GM12878 (cell line): ENCODE measurements at regions not wholly inside any gene's neighbourhood (a gene's known extent, or its start where the extent isn't known, plus 50 kb on each side); places are given as distances from the start of the nearest gene placed in this dataset.

Source experiments
- ATAC-seq: fragments of 200-7000 bp; cut with Tn5 transposase; 3 replicates; pipeline ENCODE4 v1.9.1; 2020; ENCODE audit warnings: mild to moderate bottlenecking, moderate library complexity
- BruUV-seq: library from RNA; stranded (reverse); fragments of 400-500 nt; replicated peaks from 2 replicates; lab custom pipeline; 2021; lab: Mats Ljungman, UMichigan
- CTCF ChIA-PET: fragments of 300-600 bp; sonication (Branson Sonifier 250); formaldehyde crosslinking; extraction: SDS; loops from one replicate; lab custom pipeline; 2021; ENCODE audit warnings: inconsistent platforms; lab: Yijun Ruan, JAX
- POLR2A ChIA-PET: fragments of 350-600 bp; formaldehyde crosslinking; extraction: SDS; loops from one replicate; lab custom pipeline; 2021; ENCODE audit warnings: inconsistent platforms; lab: Charles Lee
- RAD21 ChIA-PET: fragments of 300-600 bp; sonication (Branson Sonifier 250); formaldehyde crosslinking; loops from one replicate; lab custom pipeline; 2023; ENCODE audit warnings: antibody characterized with exemption; ENCODE audit not compliant: unreplicated experiment; lab: Charles Lee
- SMC1A ChIA-PET: fragments of 300-600 bp; sonication (Branson Sonifier 250); formaldehyde crosslinking; loops from one replicate; lab custom pipeline; 2023; ENCODE audit not compliant: unreplicated experiment, uncharacterized antibody; lab: Charles Lee
- DNase-seq: peaks from one replicate; pipeline ENCODE4 v3.0.0-alpha.2; 2011; ENCODE audit warnings: low read depth, low spot score
- FAIRE-seq: peaks from 3 replicates; lab custom pipeline; 2011; peaks lifted over from hg19 to GRCh38; lab: Jason Lieb, UNC
- H2AFZ ChIP-seq: 2 replicates; pipeline ENCODE4 v1.6.0; 2011; ENCODE audit warnings: low read depth, low read length, control low read depth; ENCODE audit not compliant: control insufficient read depth
- H3K27ac ChIP-seq: 2 replicates; pipeline ENCODE4 v1.5.1; 2011; ENCODE audit warnings: control low read depth; ENCODE audit not compliant: control insufficient read depth, insufficient read depth
- H3K27me3 ChIP-seq, 2 experiments: replicated peaks in 1 of 2; 2 replicates each; pipeline versions ENCODE4 v1.6.0 to v1.6.1; 2011; ENCODE audit warnings: low read length in 1 of 2; ENCODE audit not compliant: control insufficient read depth in 2 of 2, insufficient read depth in 2 of 2
- H3K36me3 ChIP-seq, 2 experiments: 2 replicates each; pipeline ENCODE4 v1.5.1; 2011; ENCODE audit warnings: low read length in 1 of 2; ENCODE audit not compliant: control insufficient read depth in 2 of 2, insufficient read depth in 2 of 2
- H3K4me1 ChIP-seq: 2 replicates; pipeline ENCODE4 v1.6.1; 2011; ENCODE audit warnings: mild to moderate bottlenecking, low read length, moderate library complexity, mixed read lengths; ENCODE audit not compliant: control insufficient read depth, insufficient read depth
- H3K4me2 ChIP-seq: 2 replicates; pipeline ENCODE4 v1.6.0; 2011; ENCODE audit warnings: control low read depth; ENCODE audit not compliant: control insufficient read depth, insufficient read depth
- H3K4me3 ChIP-seq: fragments of 200-600 bp; sonication (generic); 2 replicates; pipeline ENCODE4 v1.5.1; 2016
- H3K79me2 ChIP-seq: 2 replicates; pipeline ENCODE4 v1.6.0; 2011; ENCODE audit warnings: low read length; ENCODE audit not compliant: control insufficient read depth, insufficient read depth
- H3K9ac ChIP-seq: 2 replicates; pipeline ENCODE4 v1.8.0; 2011; ENCODE audit warnings: low read length, control low read depth, mixed read lengths; ENCODE audit not compliant: control insufficient read depth, insufficient read depth
- H3K9me3 ChIP-seq: replicated peaks from 3 replicates; pipeline ENCODE4 v1.5.1; 2011; ENCODE audit warnings: mild to moderate bottlenecking, low read length; ENCODE audit not compliant: control insufficient read depth, insufficient read depth
- H4K20me1 ChIP-seq: 2 replicates; pipeline ENCODE4 v1.6.0; 2011; ENCODE audit not compliant: control insufficient read depth, insufficient read depth
- ATF7 ChIP-seq: fragments of 450-650 bp; IDR thresholded peaks from 2 replicates; pipeline ENCODE4 v1.6.1; 2016; ENCODE audit warnings: low read depth, mild to moderate bottlenecking
- BHLHE40 ChIP-seq, 2 experiments: fragments of 450-650 bp in 1 of 2; IDR thresholded peaks; 2 replicates each; pipeline ENCODE4 v1.6.1; 2011 to 2017; ENCODE audit warnings: low read depth in 2 of 2, borderline replicate concordance in 1 of 2, improper control_type of control experiment in 1 of 2, low read length in 1 of 2, mild to moderate bottlenecking in 1 of 2
- DPF2 ChIP-seq: fragments of 450-650 bp; IDR thresholded peaks from 2 replicates; pipeline ENCODE4 v1.6.1; 2017; ENCODE audit warnings: mild to moderate bottlenecking
- EP300 ChIP-seq, 2 experiments: fragments of 150-350 bp in 1 of 2; IDR thresholded peaks; 2 replicates each; pipeline ENCODE4 v1.6.1; 2011 to 2012; ENCODE audit warnings: low read depth in 2 of 2, low read length in 2 of 2, borderline replicate concordance in 1 of 2, improper control_type of control experiment in 1 of 2, inconsistent platforms in 1 of 2; ENCODE audit not compliant: control insufficient read depth in 1 of 2
- FOXM1 ChIP-seq: IDR thresholded peaks from 2 replicates; pipeline ENCODE4 v1.6.1; 2012; ENCODE audit warnings: low read depth, mild to moderate bottlenecking, inconsistent platforms, low read length, moderate library complexity
- IKZF1 ChIP-seq: fragments of 450-650 bp; conservative IDR thresholded peaks from 2 replicates; pipeline ENCODE4 v1.6.1; 2017; ENCODE audit warnings: antibody characterized with exemption, mild to moderate bottlenecking
- IKZF2 ChIP-seq, 2 experiments: fragments of 450-650 bp; IDR thresholded peaks; 2 replicates each; pipeline ENCODE4 v1.6.1; 2017; ENCODE audit warnings: mild to moderate bottlenecking in 2 of 2, moderate library complexity in 2 of 2
- MEF2A ChIP-seq: IDR thresholded peaks from 2 replicates; pipeline ENCODE4 v1.6.1; 2011; ENCODE audit warnings: low read depth, mild to moderate bottlenecking, low read length, moderate library complexity; ENCODE audit not compliant: insufficient read depth
- MEF2B ChIP-seq: fragments of 450-650 bp; IDR thresholded peaks from 2 replicates; pipeline ENCODE4 v1.6.1; 2018; ENCODE audit warnings: mild to moderate bottlenecking, moderate library complexity; ENCODE audit not compliant: partially characterized antibody, poor library complexity, severe bottlenecking
- MTA2 ChIP-seq: fragments of 450-650 bp; IDR thresholded peaks from 2 replicates; pipeline ENCODE4 v1.6.1; 2016; ENCODE audit warnings: low read depth, mild to moderate bottlenecking, moderate library complexity
- MTA3 ChIP-seq: IDR thresholded peaks from 2 replicates; pipeline ENCODE4 v1.6.1; 2012; ENCODE audit warnings: low read length, inconsistent platforms, borderline replicate concordance
- NBN ChIP-seq: fragments of 450-650 bp; IDR thresholded peaks from 2 replicates; pipeline ENCODE4 v1.6.1; 2016
- WGBS: methylation state at CpG from one replicate; pipeline ENCODE4 v1.1.6; 2016; ENCODE audit warnings: low lambda C conversion rate; ENCODE audit not compliant: insufficient replicate concordance, insufficient coverage; ENCODE audit errors: missing lambda C conversion rate; 5-methylcytosine and 5-hydroxymethylcytosine counted together
- in situ Hi-C: fragments of 300-500 bp; cut with MboI; formaldehyde crosslinking; loops from 9 replicates; pipeline ENCODE4 v1.14.3; 2018; ENCODE audit warnings: mixed read lengths
- intact Hi-C: fragments of 100-400 bp; cut with micrococcal nuclease; formaldehyde crosslinking; loops from one replicate; pipeline ENCODE4 v1.14.2; 2022; ENCODE audit not compliant: unreplicated experiment
- TF ChIP-seq, protein P1 (sequence below): fragments of 450-650 bp; IDR thresholded peaks from 2 replicates; pipeline ENCODE4 v1.6.1; 2017; ENCODE audit warnings: low read depth, mild to moderate bottlenecking, moderate library complexity
- TF ChIP-seq, protein P2 (sequence below): IDR thresholded peaks from 2 replicates; pipeline ENCODE4 v1.6.1; 2012; ENCODE audit warnings: low read depth, low read length, improper control_type of control experiment

DNA sequence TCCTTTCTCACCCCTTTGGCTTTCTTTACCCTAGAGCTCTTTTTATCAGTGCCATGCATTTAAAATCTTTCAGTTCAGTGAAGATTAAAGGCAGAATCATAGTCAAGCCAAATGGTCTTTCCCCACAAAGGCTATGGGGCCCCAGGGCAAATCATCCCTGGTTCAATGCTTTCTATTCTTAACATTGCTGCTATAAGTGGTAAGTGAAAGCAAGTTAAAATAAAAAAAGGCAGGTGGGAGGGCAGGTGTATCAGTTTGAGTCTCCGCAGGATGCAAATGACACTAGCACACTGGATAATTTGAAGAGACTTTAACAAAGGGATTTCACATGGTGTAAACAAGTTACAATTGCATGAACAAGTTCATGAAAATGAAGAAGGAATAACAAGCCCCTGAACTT lies 757.4 kb downstream of the SATB2 start:
- intact Hi-C loops (no loop called here), in situ Hi-C loops (no loop called here)
- 0 out of 2 replicates have a peak, but pooled peaks have one; percentile 48 for TF ChIP-seq NBN
- 0 out of 2 replicates have a peak, but pooled peaks have one; percentile 27 for TF ChIP-seq MEF2A
- TF ChIP-seq, protein P1, sequence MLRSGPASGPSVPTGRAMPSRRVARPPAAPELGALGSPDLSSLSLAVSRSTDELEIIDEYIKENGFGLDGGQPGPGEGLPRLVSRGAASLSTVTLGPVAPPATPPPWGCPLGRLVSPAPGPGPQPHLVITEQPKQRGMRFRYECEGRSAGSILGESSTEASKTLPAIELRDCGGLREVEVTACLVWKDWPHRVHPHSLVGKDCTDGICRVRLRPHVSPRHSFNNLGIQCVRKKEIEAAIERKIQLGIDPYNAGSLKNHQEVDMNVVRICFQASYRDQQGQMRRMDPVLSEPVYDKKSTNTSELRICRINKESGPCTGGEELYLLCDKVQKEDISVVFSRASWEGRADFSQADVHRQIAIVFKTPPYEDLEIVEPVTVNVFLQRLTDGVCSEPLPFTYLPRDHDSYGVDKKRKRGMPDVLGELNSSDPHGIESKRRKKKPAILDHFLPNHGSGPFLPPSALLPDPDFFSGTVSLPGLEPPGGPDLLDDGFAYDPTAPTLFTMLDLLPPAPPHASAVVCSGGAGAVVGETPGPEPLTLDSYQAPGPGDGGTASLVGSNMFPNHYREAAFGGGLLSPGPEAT, result peak; percentile 40; the same call in 1 of the 2 replicates
- no peak for TF ChIP-seq MTA3
- TF ChIP-seq BHLHE40 (IDR thresholded peaks at IDR 0.05; ENCODE audit: borderline replicate concordance in 1 of 2, low read depth in 2 of 2, low read length in 1 of 2), result peak in 1 of 2 experiments; percentile 31; a peak in 1 of 4 replicates
- TF ChIP-seq, protein P2, sequence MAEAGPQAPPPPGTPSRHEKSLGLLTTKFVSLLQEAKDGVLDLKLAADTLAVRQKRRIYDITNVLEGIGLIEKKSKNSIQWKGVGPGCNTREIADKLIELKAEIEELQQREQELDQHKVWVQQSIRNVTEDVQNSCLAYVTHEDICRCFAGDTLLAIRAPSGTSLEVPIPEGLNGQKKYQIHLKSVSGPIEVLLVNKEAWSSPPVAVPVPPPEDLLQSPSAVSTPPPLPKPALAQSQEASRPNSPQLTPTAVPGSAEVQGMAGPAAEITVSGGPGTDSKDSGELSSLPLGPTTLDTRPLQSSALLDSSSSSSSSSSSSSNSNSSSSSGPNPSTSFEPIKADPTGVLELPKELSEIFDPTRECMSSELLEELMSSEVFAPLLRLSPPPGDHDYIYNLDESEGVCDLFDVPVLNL, result no peak
- peak; percentile 69; the same call in 1 of the 2 replicates for TF ChIP-seq MTA2
- no peak for TF ChIP-seq FOXM1
- peak; percentile 44; the same call in 1 of the 2 replicates for TF ChIP-seq DPF2
- peak; percentile 86 for TF ChIP-seq MEF2B
- 0 out of 4 replicates have a peak, but pooled peaks of 1 of the 2 experiments have one; percentile 25 for TF ChIP-seq EP300 (IDR thresholded peaks at IDR 0.05; ENCODE audit: borderline replicate concordance in 1 of 2, control insufficient read depth in 1 of 2, low read depth in 2 of 2, low read length in 2 of 2)
- TF ChIP-seq IKZF1, result peak; percentile 66
- TF ChIP-seq IKZF2 (IDR thresholded peaks at IDR 0.05), result peak; percentile 30 to 41; a peak in 2 of 4 replicates
- peak; percentile 13; the same call in 1 of the 2 replicates for TF ChIP-seq ATF7
- ChIA-PET CTCF (interaction anchor here (0.8 to 5.0 kb wide), 4 partner anchors 9 to 62 kb away, joined by 3 to 47 read pairs (median 6); no protein-coding TSS in a partner anchor), SMC1A (interaction anchor here (0.8 to 5.0 kb wide), 12 partner anchors 9 to 760 kb away, joined by 3 to 69 read pairs (median 8); no protein-coding TSS in a partner anchor), RAD21 (interaction anchor here (0.8 to 4.8 kb wide), 16 partner anchors 9 to 557 kb away, joined by 3 to 51 read pairs (median 6); no protein-coding TSS in a partner anchor), POLR2A (interaction anchor here (1.3 kb wide), 1 partner anchor 22 kb away, joined by 3 read pairs; no protein-coding TSS in a partner anchor)
- Histone ChIP-seq H3K4me1 (no peaks in the 10 kb centered on the region), H3K9me3 (no peaks in the 10 kb centered on the region), H3K4me2 (no peak overlapping the region), H4K20me1 (no peaks in the 10 kb centered on the region), H3K27me3 (no peaks in the 10 kb centered on the region), H3K4me3 (no peak overlapping the region), H3K79me2 (no peaks in the 10 kb centered on the region), H3K9ac (no peak overlapping the region), H3K36me3 (no peaks in the 10 kb centered on the region), H3K27ac (no peak overlapping the region), H2AFZ (no peak overlapping the region)
- 0% methylated on average over 1 of the region's 1 CpG for WGBS
- FAIRE-seq (no peak), DNase-seq (no peak), ATAC-seq (peak; percentile 48)
- BruUV-seq, result no TSS peak
